ENCODE measurements at regions not wholly inside any gene's neighbourhood (a gene's known extent, or its start where the extent isn't known, plus 50 kb on each side); places are given as distances from the start of the nearest gene placed in this dataset.

- DNase-seq (ENCODE audit: low read depth), result no peak
- H3K36me3 ChIP-seq (ENCODE audit: control insufficient read depth, insufficient read depth, low read length), result no peaks in the 10 kb centered on the region
- TF ChIP-seq, protein P1, sequence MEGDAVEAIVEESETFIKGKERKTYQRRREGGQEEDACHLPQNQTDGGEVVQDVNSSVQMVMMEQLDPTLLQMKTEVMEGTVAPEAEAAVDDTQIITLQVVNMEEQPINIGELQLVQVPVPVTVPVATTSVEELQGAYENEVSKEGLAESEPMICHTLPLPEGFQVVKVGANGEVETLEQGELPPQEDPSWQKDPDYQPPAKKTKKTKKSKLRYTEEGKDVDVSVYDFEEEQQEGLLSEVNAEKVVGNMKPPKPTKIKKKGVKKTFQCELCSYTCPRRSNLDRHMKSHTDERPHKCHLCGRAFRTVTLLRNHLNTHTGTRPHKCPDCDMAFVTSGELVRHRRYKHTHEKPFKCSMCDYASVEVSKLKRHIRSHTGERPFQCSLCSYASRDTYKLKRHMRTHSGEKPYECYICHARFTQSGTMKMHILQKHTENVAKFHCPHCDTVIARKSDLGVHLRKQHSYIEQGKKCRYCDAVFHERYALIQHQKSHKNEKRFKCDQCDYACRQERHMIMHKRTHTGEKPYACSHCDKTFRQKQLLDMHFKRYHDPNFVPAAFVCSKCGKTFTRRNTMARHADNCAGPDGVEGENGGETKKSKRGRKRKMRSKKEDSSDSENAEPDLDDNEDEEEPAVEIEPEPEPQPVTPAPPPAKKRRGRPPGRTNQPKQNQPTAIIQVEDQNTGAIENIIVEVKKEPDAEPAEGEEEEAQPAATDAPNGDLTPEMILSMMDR (IDR thresholded peaks at IDR 0.05; ENCODE audit: insufficient read depth, low read length, poor library complexity, severe bottlenecking), result no peak
- H3K27me3 ChIP-seq (ENCODE audit: control insufficient read depth, insufficient read depth, low read length), result no peaks in the 10 kb centered on the region
- no peak overlapping the region for H3K4me3 ChIP-seq (ENCODE audit: low read depth, low read length)
Measured at GRCh38 chr15:61318301-61318700, 89.2 kb upstream of the RORA start.

- H3K4me3 ChIP-seq (ENCODE audit: low read depth, low read length), result no peak overlapping the region
- H3K36me3 ChIP-seq (ENCODE audit: control insufficient read depth, insufficient read depth, low read length), result no peaks in the 10 kb centered on the region
- DNase-seq (ENCODE audit: low read depth), result no peak
- H3K27me3 ChIP-seq (ENCODE audit: control insufficient read depth, insufficient read depth, low read length), result peaks cover 2% of the 10 kb centered on the region
- TF ChIP-seq, protein P1 (IDR thresholded peaks at IDR 0.05; ENCODE audit: insufficient read depth, low read length, poor library complexity, severe bottlenecking), result no peak
Measured at GRCh38 chr15:61315471-61315870, 86.4 kb upstream of the RORA start.

DNA sequence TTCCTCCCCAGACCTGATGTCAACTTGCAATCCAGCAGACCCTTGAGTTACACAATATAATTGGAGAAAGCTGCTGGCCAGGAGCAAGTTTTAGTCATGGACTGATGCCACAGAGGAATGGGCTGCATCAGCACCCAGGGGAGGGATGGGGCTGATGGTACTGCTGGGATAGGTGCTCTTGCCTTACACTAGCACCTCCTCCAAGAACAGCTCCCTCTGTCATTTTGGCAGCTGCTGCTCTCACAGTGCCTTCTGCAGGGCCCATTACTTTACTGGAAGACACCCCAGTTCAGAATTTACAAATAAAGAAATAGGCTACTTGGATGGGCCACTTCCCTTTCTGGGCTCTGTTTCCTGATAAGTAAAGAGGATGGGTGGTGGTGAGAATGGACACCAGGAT is 85.3 kb upstream of the RORA start:
- H3K4me3 ChIP-seq (ENCODE audit: low read depth, low read length), result no peak overlapping the region
- no peaks in the 10 kb centered on the region for H3K36me3 ChIP-seq (ENCODE audit: control insufficient read depth, insufficient read depth, low read length)
- no peak for DNase-seq (ENCODE audit: low read depth)
- peaks cover 2% of the 10 kb centered on the region for H3K27me3 ChIP-seq (ENCODE audit: control insufficient read depth, insufficient read depth, low read length)
- TF ChIP-seq, protein P1 (IDR thresholded peaks at IDR 0.05; ENCODE audit: insufficient read depth, low read length, poor library complexity, severe bottlenecking), result no peak

DNA sequence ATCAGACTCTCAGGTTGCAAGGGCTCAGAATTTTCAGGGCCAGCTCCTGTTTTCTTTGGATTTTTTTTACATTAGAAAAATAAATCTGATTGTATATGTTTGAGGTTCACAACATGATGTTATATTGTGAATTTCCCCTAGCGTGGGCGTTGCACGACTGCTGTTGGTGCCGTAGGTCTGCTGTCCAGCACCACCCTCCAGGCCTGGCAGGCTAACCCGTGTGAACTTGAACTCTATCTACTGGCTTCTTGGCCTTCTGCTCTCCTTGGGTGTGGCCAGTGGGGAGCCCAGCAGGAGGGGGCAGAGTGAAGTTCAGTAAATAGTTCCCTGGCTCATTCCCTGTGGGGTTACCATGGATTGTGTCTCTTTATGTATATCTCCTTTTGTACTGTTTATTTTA is 80.5 kb upstream of the RORA start:
- TF ChIP-seq, protein P1 (IDR thresholded peaks at IDR 0.05; ENCODE audit: insufficient read depth, low read length, poor library complexity, severe bottlenecking), result no peak
- Histone ChIP-seq H3K27me3 (ENCODE audit: control insufficient read depth, insufficient read depth, low read length) (peaks cover 2% of the 10 kb centered on the region), H3K36me3 (ENCODE audit: control insufficient read depth, insufficient read depth, low read length) (no peaks in the 10 kb centered on the region), H3K4me3 (ENCODE audit: low read depth, low read length) (no peak overlapping the region)
- no peak for DNase-seq (ENCODE audit: low read depth)

- TF ChIP-seq, protein P1 (IDR thresholded peaks at IDR 0.05; ENCODE audit: insufficient read depth, low read length, poor library complexity, severe bottlenecking), result no peak
- H3K4me3 ChIP-seq (ENCODE audit: low read depth, low read length), result no peak overlapping the region
- H3K27me3 ChIP-seq (ENCODE audit: control insufficient read depth, insufficient read depth, low read length), result peaks cover 2% of the 10 kb centered on the region
- DNase-seq (ENCODE audit: low read depth), result no peak
- H3K36me3 ChIP-seq (ENCODE audit: control insufficient read depth, insufficient read depth, low read length), result no peaks in the 10 kb centered on the region
Measured at GRCh38 chr15:61309031-61309511, 80.0 kb upstream of the RORA start.

DNA sequence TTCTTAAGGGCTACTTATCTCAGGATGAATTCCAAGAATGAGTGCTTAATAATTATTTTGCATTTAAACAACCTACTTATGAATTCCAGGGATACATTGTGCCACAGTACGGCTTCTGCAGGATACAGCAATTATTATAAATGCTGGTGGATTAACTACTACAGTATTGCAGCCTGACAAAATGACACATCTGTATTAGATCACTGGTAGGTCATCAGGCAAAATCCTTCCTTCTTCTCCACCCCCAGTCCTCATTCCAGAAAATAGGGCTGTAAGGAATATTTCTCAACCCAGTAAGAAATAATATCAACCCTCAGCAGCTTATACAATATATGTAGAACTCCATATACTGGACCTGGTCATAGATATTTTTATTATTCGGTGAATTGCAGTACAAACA is 79.3 kb upstream of the RORA start:
- peaks cover 2% of the 10 kb centered on the region for H3K27me3 ChIP-seq (ENCODE audit: control insufficient read depth, insufficient read depth, low read length)
- TF ChIP-seq, protein P1 (IDR thresholded peaks at IDR 0.05; ENCODE audit: insufficient read depth, low read length, poor library complexity, severe bottlenecking), result no peak
- no peak overlapping the region for H3K4me3 ChIP-seq (ENCODE audit: low read depth, low read length)
- H3K36me3 ChIP-seq (ENCODE audit: control insufficient read depth, insufficient read depth, low read length), result no peaks in the 10 kb centered on the region
- DNase-seq (ENCODE audit: low read depth), result no peak

All from kidney epithelial cell (primary cell).